GM12891 (cell line): ENCODE measurements at regions not wholly inside any gene's neighbourhood (a gene's known extent, or its start where the extent isn't known, plus 50 kb on each side); places are given as distances from the start of the nearest gene placed in this dataset.
"Not testable (repeated sequence)": the region's sequence is repeated elsewhere in the genome, so short reads cannot be mapped to it uniquely, and the experiment has no call there.

Experiments
- DNase-seq: peaks from one replicate; pipeline ENCODE4 v3.0.0; 2011; ENCODE audit warnings: low spot score; ENCODE audit not compliant: insufficient read length
- FAIRE-seq: peaks from 2 replicates; lab custom pipeline; 2011; peaks lifted over from hg19 to GRCh38; lab: Jason Lieb, UNC
- PAX5 ChIP-seq: IDR thresholded peaks from 2 replicates; pipeline ENCODE4 v1.6.1; 2011; ENCODE audit warnings: low read length, moderate library complexity, mild to moderate bottlenecking; ENCODE audit not compliant: insufficient read depth, severe bottlenecking
- POLR2A ChIP-seq: IDR thresholded peaks from 2 replicates; pipeline ENCODE4 v1.6.1; 2011; ENCODE audit warnings: low read depth, low read length, control low read depth
- POLR2AphosphoS5 ChIP-seq: IDR thresholded peaks from 2 replicates; pipeline ENCODE4 v1.6.1; 2011; ENCODE audit warnings: low read depth, low read length, control low read depth
- POU2F2 ChIP-seq: IDR thresholded peaks from 2 replicates; pipeline ENCODE4 v1.6.1; 2011; ENCODE audit warnings: low read depth, mild to moderate bottlenecking, control low read depth, low read length, moderate library complexity
- SPI1 ChIP-seq: IDR thresholded peaks from 2 replicates; pipeline ENCODE4 v1.6.1; 2011; ENCODE audit warnings: low read depth, low read length, control low read depth
- TAF1 ChIP-seq: IDR thresholded peaks from 2 replicates; pipeline ENCODE4 v1.6.1; 2011; ENCODE audit warnings: low read depth, low read length, control low read depth

DNA sequence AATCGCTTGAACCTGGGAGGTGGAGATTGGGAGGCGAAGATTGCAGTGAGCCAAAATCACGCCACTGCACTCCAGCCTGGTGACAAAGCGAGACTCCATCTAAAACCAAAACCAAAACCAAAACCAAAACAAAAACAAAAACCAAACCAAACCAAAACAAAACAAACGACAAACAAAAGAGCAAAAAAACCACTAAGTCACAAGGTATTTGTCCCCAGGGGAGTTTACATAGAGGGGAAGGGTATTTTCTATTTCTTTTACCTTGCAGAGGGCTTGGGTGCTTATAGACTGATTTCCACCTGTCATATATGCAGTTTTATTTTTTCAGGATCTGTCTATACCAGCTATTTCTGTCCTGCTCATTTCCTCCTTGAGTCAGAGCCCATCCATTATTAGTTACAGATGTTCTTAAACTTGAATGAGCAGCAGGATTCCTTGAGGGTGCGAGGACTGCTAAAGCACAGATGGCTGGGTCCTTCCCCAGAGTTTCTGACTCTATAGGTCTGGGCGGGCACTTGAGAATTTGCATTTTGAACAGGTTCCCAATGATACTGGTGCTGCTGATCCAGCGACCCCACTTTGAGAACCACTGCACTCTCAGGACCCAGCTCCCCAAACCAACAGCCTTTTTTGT, 102.2 kb upstream of the UXS1 start:
- DNase-seq, result no peak
- FAIRE-seq, result no peak
- TF ChIP-seq PAX5 (no peak), SPI1 (no peak), POU2F2 (no peak), TAF1 (no peak), POLR2AphosphoS5 (no peak), POLR2A (no peak)

DNA sequence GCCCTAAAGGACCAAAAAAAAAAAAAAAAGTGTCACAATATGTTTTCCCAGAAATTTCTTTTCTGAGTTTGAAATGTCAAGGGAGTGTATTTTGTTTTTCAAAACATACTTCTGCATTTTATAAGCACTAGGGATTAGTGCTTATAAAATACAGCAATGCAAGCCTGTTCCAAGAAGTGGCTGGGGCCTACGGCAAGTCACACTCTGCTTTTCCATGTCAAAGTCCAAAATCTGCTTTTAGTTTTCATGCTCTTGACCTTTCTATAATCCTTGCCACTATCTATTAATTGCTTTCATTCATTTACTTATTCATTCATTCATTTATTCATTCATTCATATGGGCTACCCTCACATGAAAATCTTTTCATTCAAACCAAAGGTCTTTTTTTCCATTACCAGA, 100.1 kb upstream of the UXS1 start:
- no peak for TF ChIP-seq PAX5
- TF ChIP-seq POU2F2, result no peak
- no peak for TF ChIP-seq SPI1
- TF ChIP-seq POLR2A, result no peak
- no peak for TF ChIP-seq TAF1
- TF ChIP-seq POLR2AphosphoS5, result no peak
- no peak for DNase-seq
- FAIRE-seq, result no peak

DNA sequence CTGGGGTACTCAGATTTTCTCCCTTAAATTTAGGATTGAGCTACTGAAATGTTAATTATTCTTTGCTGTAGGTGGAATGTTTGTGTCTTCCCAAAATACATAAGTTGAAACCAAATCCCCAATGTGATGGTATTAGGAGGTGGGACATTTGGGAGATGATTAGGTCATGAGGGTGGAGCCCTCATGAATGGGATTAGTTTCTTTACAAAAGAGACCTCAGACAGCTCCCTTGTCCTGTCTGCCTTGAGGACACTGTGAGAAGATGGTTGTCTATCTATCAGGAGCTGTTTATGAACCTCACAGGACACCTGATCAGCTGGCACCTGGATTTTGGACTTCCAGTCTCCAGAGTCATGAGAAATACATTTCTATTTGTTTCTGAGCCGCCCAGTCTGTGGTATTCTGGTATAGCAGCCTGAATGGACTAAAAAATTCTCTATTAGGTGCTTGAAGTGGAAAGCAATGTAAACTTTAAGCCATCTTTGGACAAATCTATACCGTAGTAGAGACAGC, 99.2 kb upstream of the UXS1 start:
- DNase-seq (no peak), FAIRE-seq (no peak)
- no peak for TF ChIP-seq POU2F2
- no peak for TF ChIP-seq POLR2AphosphoS5
- no peak for TF ChIP-seq TAF1
- no peak for TF ChIP-seq SPI1
- TF ChIP-seq POLR2A, result no peak
- no peak for TF ChIP-seq PAX5

DNA sequence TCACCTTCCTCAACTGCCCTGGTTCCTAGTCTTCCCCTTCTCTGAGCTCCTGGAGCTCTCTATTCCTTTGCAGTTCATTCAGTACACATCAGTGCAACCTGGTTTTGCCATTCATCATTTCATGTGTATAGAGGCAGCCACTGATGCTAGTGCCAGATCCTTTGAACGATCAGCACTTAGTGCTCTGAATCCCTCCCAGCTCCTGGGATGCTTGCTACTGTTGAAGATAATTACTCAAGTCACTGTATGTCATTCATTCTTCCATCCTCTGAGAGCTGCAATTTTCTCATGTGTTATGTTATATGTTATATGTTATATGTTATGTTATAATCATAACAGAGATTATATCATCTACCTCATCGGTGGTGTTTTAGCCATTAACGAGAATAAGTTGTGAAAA, 98.5 kb upstream of the UXS1 start:
- no peak for FAIRE-seq
- no peak for DNase-seq
- TF ChIP-seq POU2F2 (no peak), POLR2AphosphoS5 (no peak), TAF1 (no peak), PAX5 (no peak), POLR2A (no peak), SPI1 (no peak)

DNA sequence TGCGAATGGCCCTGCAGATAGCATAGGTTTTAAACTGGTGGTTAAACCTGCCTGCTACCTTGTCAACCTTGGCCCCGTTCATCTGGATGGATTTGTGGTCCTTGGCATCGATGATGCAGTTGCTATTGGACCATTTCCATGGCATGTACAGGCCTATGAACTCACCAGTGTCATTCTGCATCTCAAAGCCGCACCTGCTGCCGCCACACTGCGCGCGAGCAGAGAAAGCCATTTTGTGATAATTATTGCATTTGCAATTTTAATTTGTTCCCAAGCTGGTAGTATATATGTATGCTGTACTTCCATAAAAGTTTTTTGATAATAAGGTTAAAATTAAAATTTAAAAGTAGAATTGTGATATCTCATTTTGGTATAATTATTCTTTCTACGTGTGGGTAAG, 94.8 kb upstream of the UXS1 start:
- TF ChIP-seq POLR2A, result no peak
- no peak for TF ChIP-seq POU2F2
- TF ChIP-seq SPI1, result no peak
- no peak for FAIRE-seq
- no peak for DNase-seq

DNA sequence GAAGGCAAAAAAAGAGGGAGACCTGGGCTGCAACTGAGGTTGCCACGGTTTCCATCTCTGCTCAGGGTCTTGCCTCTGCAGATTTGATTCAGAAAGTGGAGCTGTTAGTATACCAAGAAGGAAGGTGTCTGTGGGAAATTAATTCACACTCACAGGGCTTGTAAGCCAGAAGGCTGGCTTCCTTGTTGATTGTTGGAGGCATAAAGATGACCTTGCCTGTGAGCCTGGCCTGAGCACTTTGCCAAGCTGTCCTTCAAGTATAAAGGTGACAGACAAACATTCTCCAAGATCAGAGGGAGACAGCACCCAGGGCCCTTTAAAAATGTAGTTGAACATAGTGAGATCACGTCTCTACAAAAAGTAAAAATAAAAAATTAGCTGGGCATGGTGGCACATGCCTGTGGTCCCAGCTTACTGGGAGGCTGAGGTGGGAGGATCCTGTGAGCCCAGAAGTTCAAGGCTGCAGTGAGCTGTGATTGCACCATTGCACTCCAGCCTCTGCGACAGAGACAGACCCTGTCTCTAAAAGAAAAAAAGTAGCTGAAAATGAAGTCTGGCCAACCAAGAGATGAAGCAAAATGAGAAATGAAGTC, 91.2 kb upstream of the UXS1 start:
- no peak for DNase-seq
- no peak for FAIRE-seq
- no peak for TF ChIP-seq POLR2AphosphoS5

DNA sequence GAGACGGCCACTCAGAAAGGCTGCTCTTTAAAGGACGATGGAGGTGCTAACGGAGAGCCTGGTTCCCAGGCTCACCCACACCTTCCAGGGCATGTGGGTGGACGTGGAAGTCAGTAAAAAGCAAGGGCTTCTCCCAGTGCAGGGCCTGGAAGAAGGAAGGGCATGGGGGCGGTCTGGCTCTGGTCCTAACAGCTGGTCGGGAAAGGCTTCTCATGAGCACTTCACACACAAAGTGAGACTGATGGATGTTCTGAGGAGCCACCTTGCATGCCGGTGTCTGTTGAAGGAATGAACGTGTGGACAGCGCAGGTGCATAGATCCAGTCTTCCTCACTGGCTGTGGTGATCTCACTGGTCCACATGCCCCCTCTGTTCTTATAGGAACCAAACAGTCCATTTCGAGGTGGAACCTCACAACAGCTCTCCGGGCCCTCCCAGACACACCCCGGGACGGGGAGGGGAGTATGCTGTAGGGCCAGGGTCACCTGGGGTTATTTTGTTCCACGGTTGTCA, 90.6 kb upstream of the UXS1 start:
- TF ChIP-seq POLR2A (no peak), POLR2AphosphoS5 (no peak), POU2F2 (no peak)
- no peak for DNase-seq
- FAIRE-seq, result no peak

DNA sequence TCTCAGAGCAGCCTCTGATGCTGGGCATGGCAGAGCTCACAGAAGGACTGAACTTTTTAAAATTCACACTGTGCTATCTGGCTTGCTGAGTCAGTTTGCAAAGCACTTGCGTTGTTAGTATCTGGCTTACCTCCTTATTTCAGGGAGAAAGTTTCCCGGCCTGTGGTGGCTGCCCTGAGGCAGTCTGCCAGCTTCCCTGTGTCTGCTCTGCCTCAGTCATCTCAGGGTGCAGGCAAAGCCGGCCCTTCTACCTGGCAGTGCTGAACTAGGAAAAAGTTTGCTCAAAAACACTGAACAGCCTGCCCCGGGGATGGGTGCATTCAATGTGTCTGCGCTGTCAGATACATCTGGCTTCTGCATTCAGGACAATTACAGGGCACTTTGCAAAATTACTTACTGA, 90.2 kb upstream of the UXS1 start:
- TF ChIP-seq SPI1, result no peak
- TF ChIP-seq POLR2AphosphoS5, result no peak
- TF ChIP-seq POLR2A, result no peak
- TF ChIP-seq TAF1, result no peak
- no peak for TF ChIP-seq PAX5
- TF ChIP-seq POU2F2, result no peak
- FAIRE-seq (no peak), DNase-seq (no peak)

DNA sequence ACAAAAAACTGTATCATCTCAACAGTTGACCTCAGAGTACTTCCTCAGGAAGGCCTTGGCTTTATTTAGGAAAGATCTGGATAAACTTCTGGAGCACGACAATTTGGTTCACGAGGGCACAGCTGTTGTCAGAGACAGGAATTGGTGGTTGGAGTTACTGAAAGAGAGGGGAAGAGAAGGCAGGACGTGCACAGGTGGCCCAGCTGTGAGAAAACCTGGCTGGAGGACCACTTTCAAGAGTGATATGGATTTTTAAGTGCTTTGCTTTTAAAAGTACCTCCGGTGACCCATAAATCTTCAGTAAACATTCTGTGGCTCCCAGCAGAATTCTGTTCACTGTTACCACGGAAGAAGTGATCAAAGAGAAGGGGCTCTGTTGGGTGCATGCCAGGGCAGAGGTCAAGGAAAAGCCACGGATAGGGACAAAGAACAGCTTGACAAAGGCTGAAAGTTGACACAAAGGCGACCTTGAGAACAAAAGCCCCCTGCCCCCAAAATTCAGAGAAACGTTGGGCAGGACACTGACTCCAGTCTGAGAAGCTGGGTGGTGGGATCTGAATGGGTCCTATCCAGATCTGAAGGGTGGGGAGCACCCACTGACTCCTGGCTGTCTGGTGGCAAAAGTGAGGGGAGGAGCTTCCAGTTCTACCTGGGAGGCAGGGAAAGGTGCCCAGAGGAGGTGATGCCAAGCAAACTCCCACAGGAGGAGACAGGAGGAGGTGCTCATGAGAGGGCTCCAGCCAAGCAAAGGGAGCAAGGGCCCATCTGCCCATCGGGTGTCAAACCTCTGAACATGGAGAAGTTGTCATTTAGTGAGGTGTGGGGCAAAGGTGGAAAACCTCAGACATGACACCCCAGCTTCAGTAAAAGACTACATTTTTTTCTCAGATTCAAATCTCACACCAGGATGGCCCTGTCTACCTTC, 89.4 kb upstream of the UXS1 start:
- not testable (repeated sequence) for FAIRE-seq, DNase-seq

DNA sequence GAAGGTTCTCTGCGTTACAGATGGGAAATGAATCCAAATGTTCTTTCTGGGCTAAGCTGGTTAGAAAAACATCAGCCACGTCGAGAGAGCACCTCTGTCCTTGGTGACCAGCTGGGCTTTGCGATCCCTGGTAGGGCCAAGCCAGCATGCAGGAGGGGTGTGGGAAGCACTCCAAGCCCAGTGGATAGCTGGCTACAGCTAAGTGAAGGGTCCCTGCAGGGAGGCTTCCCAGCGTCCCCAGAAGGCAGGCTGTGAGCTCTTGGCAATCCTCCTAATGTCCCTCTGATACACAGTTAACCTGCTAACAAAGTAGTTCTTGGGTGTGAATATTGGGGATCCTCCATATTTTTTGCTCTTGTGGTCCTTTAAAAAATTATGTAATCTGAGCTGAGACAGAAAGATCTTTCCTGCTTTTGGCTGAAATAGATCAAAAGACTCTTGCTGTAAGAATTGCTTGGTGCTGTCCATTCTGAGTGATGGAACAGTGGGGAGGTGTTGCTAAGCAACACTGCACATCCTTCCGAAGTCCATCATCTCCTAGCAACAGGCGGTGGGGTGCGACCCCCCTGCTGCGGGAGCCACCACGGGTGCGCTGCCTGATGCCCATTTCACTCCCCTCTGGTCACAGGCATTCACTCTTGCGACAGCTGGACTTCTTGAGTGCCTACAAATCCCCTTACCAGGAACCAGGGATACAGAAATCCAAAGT, 88.5 kb upstream of the UXS1 start:
- FAIRE-seq (no peak), DNase-seq (no peak)
- no peak for TF ChIP-seq POLR2A
- TF ChIP-seq SPI1, result no peak
- no peak for TF ChIP-seq POU2F2
- no peak for TF ChIP-seq TAF1
- TF ChIP-seq POLR2AphosphoS5, result no peak

DNA sequence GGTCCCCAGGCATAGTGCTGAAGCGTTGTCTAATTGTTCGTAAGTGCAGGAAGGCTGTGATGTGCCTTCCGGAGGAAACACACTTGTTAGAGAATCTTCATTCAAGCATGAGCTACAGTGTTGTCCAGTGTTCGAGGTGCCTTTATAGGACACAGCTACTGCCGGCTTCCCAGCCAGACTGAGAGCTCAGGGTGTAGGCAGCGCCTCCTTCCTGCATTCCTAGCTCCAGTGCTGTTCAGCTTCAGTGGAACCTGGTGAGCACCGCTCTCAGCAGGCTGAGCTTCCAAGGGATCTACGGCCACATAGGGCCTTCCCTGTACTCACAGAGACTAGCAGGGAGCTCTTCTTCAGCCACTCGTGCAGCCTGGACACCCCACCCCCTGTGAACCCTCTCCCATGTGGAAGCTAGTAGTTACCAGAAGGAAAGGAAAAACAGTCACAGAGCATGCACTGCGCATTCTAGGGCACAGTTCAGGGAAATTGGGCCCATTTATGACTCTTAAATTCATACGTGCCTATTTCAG, 87.9 kb upstream of the UXS1 start:
- not testable (repeated sequence) for FAIRE-seq, DNase-seq
